GM19351 (cell line): ENCODE measurements at regions not wholly inside any gene's neighbourhood (a gene's known extent, or its start where the extent isn't known, plus 50 kb on each side); places are given as distances from the start of the nearest gene placed in this dataset.
"Not testable (repeated sequence)": the region's sequence is repeated elsewhere in the genome, so short reads cannot be mapped to it uniquely, and the experiment has no call there.

Source experiments
- ATAC-seq: cut with Tn5 transposase; IDR thresholded peaks from one replicate; pipeline ENCODE4 v1.9.1; 2021; ENCODE audit warnings: mild to moderate bottlenecking, moderate library complexity; ENCODE audit not compliant: unreplicated experiment

DNA sequence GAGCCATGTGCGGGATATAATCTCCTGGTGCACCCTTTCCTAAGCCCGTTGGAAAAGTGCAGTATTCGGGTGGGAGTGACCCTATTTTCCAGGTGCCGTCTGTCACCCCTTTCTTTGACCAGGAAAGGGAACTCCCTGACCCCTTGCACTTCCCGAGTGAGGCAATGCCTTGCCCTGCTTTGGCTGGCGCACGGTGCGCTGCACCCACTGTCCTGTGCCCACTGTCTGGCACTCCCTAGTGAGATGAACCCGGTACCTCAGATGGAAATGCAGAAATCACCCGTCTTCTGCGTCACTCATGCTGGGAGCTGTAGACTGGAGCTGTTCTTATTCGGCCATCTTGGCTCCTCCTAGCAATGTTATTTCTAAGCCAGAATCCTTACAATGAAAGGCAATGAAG lies 121.1 kb downstream of the TAF11L14 start:
- not testable (repeated sequence) for ATAC-seq

DNA sequence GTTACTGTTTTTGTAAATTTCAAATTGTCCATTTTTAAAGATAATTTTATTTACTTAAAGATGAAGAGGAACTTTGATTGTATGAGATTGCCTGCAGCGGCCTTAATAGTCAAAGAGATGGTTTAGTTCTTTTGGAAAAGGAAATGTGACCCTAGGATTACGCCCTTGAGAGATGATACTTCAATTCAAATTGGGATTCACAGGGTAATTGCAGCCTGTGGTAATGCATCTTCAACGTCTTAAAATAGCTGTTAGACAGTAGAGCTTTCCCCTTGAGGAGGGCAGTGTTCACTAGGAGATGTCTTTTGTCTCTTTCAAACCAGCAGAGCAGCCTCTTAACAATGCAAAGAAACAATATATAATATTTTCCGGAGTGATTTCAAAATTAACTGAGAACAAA lies 127.1 kb downstream of the TAF11L14 start:
- no peak for ATAC-seq

- no peak for ATAC-seq
Observed at GRCh38 chr5:17763301-17763700, 129.0 kb downstream of the TAF11L14 start.

DNA sequence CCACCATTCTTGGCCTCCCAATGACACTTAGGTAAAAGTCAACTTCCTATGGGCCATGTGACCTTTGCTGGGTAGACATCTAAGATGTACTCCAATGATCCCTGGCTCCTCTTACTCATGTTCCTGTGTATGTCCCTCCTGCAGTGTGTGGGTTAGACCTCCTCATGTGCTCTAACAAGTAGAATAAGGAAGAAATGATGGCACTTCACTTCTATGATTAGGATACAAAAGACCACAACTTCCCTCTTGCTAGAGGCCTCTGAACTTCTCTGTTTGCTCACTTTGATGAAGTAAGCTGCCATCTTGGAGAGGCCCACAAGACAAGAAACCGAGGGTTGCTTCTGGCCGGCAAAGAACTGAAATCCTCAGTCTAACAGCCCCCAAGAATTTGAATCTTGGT lies 131.8 kb downstream of the TAF11L14 start:
- ATAC-seq = no peak

DNA sequence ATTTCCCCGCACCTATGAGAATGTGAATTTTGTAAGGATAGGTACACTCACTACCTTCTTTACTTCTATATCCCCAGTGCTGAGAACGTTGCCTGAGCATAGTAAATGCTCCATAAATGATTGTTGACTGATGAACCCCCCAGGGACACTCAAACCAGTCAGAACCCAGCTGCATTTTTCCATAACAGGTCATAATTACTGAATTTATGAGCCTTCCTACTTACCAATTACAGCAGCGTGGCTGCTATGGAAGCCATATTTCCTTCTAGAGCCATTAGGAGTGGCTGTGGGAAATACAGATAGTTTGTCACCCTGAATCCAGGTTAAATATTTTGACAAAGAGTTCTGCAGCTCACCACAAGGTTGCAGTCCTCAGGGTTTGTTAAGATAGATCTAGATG lies 135.0 kb downstream of the TAF11L14 start:
- ATAC-seq = no peak

DNA sequence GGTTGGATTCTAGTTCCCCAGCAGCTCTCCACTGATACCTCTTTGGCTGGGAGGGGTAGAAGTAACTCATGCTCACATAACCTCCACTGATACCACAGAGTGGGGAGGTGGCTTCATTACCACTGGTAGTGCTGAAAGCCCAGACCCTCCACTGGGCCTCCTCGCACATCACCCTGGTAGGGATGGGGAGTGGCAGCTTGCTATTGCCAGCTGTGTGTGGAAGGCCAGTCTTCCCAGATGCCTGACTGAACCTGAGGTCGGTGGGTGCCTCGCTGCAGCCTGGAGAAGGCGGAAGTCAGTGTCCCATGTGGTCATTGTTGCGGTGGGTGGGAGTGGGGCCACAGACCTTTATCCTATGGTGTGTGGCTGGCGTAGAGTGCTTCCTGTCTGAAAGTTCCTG lies 138.0 kb downstream of the TAF11L14 start:
- no peak for ATAC-seq

- no peak for ATAC-seq
Observed at GRCh38 chr5:17785774-17786173, 151.5 kb downstream of the TAF11L14 start.

DNA sequence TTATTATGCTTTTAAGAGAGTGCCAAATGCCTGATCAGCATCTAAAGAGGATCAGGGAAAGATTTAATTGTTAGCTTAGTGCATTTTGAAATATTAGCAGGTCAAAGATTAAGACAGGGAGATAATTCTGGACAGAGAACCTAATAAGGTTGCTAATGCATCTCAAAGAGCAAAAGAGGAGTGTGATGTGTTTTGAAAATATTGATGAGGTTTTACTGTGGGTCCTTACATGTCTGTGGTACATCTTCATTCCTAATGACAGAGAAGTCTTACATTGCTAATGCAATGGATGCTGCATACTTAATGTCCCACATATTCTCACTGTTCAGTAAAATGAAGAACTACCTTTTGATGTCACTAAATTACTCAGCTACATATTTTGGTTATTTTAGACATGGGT lies 154.1 kb downstream of the TAF11L14 start:
- no peak for ATAC-seq

DNA sequence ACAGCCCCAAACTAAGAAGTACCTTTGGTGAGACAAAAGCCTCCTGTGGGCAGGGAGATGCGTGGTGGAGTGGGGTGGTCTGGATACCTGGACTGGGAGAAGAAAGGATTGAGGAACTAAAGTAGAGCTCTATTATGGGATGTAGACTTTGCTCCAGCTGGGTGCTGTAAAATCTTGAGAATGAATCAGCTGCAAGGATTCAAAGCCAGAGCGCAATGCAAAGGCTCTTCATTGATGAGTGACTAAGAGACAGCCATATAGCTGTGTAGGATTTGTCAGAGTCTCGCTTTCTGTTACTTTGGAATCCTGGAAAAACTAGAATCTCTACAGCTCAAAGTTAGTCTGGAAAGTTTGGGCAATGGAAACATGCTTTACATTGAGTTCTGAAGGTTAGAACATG lies 159.9 kb downstream of the TAF11L14 start:
- ATAC-seq = no peak

GRCh38 chr5:17794815-17795214 lies 160.6 kb downstream of the TAF11L14 start:
- ATAC-seq = no peak

- ATAC-seq = no peak
Observed at GRCh38 chr5:17796142-17796541, 161.9 kb downstream of the TAF11L14 start.

- ATAC-seq = no peak
Observed at GRCh38 chr5:17796757-17797396, 162.6 kb downstream of the TAF11L14 start.

GRCh38 chr5:17799521-17799920 lies 165.3 kb downstream of the TAF11L14 start:
- no peak for ATAC-seq

DNA sequence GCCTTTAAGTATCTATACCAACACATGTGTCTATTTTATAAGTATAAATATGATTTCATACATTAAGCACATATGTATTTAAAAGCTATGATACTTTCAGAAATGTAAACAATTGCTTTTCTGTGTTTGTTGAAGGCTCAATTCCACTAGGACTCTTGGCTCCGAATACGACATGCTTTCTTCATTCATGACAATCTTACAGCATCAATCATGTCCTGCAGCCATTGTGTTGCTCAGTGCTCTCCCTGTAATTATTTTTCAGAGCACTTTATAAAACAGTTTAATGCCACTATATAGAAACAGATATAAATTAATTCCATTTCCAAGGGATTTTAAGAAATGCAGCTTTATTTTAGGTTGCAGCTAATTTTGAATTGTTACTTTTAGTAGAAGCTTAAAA lies 167.3 kb downstream of the TAF11L14 start:
- no peak for ATAC-seq

DNA sequence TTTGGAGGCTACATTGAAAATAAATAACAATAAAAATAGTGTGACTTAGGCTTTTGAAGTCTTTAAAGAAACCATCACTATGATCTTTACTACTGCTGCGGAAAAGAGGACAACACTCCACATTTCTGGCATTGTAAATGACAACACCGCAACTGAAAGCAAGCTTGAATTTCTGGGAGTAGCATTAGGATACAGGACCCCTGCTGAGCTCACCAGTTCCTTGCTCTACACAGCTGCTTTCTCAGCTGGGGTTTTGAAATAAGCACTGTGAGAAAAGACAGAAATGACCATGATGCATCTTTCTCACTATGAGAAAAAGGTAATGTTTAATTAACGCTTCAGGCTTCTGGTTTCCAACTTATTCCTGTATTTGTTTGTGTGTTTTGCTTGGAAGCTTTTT lies 168.0 kb downstream of the TAF11L14 start:
- no peak for ATAC-seq

DNA sequence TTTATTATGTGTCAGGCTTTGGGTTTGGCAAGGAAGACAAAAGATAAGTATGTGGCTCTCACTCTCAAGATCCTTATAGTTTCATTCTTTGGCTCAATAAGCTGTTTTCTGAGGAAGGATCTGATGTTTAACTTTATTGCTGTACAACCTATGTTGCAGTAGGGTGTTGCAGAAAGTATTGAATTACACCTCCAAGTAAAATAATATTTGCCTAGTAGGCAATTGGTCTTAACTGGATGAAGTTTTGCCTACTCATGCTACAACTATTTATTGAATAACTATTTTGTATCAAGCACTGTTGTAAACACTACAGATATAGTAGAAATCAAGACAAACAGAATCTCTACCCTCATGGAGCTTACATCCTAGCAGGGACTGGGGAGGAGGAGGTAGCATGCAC lies 169.7 kb downstream of the TAF11L14 start:
- no peak for ATAC-seq

DNA sequence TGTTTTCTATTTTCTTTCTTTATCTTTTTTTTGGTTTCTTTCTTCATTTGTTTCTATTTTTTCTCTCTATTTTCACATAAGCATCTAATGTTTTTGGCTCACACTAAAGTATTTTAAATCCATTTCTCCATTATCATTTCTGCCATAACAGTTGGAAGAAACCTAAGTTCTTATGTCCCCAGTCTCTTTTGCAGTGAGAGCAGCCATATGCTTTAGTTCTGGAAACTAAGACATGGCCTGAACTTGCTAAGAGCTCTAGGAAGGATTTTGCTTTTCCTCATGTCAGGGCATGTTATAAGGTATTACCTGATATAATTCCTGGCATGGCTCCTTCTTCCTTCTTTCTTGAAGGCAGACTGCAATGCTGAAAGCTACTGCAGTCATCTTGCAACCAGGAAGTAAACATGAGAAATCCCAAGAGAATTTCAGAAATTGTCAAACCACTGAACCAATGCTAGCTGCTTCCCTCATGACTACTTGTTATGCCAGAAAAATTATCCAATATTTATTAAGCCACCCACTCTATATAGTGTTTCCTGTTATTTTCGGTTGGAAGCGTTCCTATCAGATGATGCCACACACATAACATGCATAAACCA lies 171.1 kb downstream of the TAF11L14 start:
- ATAC-seq = no peak

DNA sequence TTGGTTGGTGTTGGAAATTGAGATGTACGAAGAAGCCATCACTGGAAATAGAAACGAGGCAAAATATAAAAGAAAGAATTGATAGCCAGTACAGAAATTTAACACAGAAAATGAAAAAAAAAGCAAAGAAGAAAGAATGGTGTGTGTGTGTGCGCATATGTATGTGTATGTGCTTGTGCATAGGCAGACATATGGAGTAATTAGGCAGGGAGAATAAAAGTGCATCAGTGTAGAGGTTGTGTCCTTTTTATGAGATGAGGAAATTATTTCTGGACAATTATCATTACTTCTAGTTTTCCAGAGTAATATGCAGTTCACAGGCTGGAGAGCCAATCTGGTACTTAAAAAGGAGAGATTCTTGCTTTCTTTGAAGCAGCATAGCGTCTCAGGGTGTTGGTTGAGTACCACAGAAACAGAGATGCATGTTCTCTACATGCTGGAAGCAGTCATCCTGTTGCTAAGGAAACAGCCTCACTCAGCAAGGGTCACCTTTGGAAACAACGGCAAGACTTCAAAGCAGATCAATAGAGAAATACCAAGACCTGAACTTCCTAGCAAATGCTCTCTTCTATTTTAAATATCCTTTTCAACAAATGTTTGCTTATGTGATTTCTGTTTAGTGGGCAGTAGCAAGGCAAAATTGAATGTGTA lies 172.7 kb downstream of the TAF11L14 start:
- no peak for ATAC-seq

GRCh38 chr5:17808566-17808965 lies 174.3 kb downstream of the TAF11L14 start:
- ATAC-seq = no peak

DNA sequence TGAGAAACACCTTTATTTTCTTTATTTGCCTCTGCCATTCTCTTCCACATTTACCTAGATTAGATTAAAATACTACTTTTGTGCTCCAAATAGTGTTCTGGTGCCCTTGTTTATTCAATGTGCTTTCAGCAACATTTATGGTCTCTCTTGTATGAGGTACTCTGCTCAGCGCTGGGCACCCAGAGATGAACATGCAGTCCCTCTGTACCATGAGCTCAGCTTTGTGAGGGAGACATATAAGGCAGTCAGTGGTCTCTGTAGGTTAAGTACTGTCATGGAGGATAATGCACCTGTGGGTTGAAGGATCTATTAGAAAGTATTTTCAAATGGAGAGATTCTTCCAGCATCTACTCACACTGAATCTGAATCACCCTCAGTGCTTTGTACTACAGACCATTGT lies 176.5 kb downstream of the TAF11L14 start:
- ATAC-seq = no peak

DNA sequence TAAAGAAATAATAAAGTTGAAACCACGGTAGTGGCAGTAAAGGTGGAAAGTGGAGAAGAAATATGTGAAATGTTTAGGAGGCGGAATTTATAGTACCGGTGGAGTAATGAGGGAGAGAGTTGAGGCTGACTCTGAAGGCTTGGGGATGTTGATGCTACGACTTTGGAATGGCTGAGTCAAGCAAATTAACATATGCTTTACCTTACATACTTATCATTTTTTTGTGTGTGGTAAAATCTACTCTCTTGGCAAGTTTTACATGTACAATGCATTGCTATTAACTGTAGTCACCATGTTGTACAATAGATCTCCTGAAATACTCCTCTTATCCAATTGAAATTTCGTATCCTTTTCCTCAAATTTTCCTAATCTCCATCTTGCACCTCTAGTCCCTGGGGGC lies 179.0 kb downstream of the TAF11L14 start:
- no peak for ATAC-seq

DNA sequence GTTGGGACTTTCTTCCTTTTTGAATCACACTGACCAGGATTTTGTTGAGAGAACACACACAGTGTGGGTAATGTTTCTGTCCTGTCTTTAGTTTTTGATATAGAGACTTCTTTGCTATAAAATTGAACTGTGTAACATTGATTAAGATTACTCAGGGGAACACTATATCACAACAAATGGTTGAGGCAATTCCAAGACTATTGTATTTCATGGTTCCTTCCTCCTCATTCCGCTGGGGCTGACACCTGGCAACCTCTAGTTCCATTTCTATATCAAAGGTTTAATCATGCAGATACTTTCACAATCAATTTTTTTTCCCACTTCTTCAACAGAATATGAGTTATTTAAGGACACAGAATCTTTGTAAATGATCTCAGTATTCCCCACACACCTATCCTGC lies 182.2 kb downstream of the TAF11L14 start:
- ATAC-seq = no peak

DNA sequence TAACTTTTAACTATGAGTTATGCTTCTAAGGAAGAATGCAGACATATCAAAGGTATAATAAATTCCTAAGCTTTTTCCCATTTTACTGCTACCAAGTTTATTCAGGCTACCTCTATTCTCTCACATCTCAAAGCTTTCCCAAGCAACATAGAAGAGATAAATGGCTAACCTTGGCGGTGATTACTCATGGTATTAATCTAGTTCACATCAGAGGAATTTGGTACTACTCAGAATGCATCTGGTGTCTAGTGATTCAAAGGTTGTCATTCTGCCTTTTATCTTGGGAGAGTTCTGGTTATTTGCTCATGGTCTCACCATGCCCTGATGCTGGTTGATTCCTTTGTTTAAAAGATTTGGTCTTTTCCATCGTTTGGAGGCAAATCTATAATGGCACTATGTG lies 182.7 kb downstream of the TAF11L14 start:
- ATAC-seq = no peak
